HG03342 (cell line): ENCODE measurements at regions not wholly inside any gene's neighbourhood (a gene's known extent, or its start where the extent isn't known, plus 50 kb on each side); places are given as distances from the start of the nearest gene placed in this dataset.

ENCODE experiments used
- ATAC-seq: cut with Tn5 transposase; IDR thresholded peaks from one replicate; pipeline ENCODE4 v1.9.1; 2021; ENCODE audit warnings: mild to moderate bottlenecking, moderate library complexity; ENCODE audit not compliant: unreplicated experiment

GRCh38 chr5:68647743-68648142 is 432.2 kb downstream of the PIK3R1 start:
- no peak for ATAC-seq

DNA sequence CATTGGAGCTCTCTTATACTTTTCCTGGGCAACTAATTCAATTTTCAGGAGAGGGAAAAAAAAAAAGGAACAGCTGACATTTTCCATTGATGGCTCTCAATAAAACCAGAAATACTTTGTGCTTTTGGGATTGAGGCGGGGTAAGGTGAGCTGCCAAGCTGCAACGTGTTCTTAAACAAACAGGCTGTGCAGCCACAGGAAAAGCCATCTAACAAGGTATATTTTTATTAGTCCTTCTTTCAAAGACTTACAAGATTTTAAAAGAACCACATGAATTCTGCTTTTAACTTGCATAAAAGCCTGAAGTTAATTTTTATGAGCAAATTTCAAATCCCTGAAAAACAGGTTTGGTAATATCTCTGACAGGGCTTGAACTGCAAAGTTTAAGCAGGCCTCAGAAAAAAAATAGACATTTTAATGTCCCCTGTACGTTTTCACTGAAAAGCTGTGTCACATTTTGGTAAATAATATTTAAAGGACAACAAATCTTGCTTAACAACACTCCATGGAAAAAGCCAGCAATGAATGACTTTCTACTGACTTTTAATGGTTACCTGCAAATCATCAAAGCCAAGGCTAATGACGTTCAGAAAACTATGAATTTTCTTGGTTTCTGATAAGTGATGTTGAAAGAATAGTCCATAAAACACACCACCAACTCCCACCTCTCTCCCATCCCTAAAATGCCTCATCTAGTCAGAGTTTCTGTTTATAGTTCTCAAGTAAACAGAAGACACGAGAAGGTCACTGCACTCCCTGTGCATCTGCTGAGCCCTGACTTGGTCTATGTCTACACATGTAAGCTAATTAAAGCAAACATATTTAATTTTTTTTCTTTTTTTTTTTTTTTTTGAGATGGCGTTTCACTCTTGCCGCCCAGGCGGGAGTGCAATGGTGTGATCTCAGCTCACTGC is 433.6 kb downstream of the PIK3R1 start:
- ATAC-seq, result no peak

GRCh38 chr5:68652534-68652965 is 437.0 kb downstream of the PIK3R1 start:
- ATAC-seq, result no peak

- ATAC-seq, result no peak
Observed at GRCh38 chr5:68653471-68653870, 437.9 kb downstream of the PIK3R1 start.

DNA sequence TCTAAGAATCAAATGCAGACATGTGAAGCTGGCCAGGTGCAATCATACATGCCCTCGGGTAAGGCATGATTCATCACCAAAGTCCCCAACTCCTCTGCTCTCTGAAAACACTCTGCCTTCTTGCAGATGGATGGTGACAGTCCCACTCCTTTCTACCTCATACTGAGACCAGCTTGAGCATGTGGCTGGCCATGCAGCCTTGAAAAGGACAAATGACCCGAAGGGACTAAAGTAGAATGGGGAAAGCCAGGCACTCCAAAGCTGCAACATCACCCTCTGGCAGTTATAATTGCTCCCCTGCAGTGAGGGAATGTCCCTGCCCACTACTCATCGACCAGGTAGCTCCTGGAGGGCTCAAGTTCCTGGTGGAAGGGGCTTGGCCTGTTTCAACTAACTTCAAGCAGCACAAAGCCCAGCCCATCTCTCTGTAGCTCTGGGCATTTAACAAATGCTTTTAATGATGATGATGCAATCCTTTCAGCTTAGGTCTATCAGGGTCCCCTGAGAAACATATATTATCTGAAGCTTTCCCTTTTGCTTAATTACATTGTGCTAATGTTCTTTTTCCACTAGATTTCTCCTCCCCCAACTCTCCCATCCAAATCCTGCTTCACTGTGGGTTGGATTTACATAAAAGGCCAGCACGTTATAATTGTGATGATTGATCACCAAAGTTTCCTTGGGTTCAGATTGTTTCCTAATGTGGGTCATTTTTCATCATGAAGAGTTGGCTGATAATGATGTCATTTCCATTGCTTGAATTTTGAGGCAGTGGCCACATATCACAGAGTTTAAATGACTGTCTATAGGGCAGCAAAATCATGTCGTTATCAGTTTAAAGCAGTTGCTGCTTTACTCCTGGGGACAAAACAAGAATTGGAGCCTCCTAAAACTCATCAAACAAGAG is 436.5 kb upstream of the SLC30A5 start:
- ATAC-seq, result no peak

- no peak for ATAC-seq
Observed at GRCh38 chr5:68658810-68659372, 434.9 kb upstream of the SLC30A5 start.

DNA sequence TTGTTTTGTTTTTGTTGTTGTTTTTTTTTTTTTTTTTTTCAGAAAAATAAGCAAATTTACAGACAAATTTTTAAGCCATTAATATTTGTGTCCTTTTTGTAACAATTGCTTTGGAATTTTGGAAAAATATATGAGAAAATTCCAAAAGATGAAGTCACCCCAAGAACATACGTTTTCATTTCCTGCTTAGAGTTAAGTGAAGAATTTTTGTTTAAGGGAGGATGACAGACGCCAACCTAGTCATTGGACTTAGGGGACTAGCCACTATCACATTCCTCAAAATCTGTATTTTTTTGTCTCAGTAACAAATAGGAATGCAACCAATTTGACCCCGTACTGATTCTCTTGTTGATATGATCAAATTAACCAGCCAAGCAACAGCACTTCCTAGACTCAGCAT is 433.9 kb upstream of the SLC30A5 start:
- ATAC-seq, result no peak

- ATAC-seq, result no peak
Observed at GRCh38 chr5:68661237-68661636, 432.6 kb upstream of the SLC30A5 start.

DNA sequence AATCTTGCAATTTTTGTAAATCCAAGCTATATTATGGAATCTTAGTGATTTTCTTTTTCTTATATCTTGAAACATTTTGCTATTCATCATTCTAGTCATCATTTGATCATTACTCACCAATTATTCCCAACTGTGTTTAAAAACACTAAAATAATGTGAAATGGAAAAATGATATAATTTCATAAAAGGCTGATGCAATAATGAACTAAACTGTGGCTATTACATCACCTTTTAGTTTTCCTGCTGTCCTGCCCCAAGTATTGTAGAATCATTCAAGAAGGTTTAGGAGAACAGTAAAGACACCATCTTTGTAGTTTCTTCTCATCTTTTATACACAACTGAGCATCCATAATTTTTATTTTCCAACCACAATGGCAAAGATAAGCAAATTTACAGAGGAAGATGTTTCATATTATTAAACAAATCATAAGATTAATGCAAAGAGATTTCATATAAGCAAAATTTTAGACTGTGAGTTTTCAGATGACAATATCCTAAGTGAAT is 431.0 kb upstream of the SLC30A5 start:
- ATAC-seq, result no peak

- ATAC-seq, result no peak
Observed at GRCh38 chr5:68669864-68670575, 423.8 kb upstream of the SLC30A5 start.

- ATAC-seq, result no peak
Observed at GRCh38 chr5:68673106-68673822, 420.6 kb upstream of the SLC30A5 start.

- no peak for ATAC-seq
Observed at GRCh38 chr5:68673823-68674180, 420.0 kb upstream of the SLC30A5 start.

GRCh38 chr5:68679041-68679440 is 414.8 kb upstream of the SLC30A5 start:
- ATAC-seq, result no peak

DNA sequence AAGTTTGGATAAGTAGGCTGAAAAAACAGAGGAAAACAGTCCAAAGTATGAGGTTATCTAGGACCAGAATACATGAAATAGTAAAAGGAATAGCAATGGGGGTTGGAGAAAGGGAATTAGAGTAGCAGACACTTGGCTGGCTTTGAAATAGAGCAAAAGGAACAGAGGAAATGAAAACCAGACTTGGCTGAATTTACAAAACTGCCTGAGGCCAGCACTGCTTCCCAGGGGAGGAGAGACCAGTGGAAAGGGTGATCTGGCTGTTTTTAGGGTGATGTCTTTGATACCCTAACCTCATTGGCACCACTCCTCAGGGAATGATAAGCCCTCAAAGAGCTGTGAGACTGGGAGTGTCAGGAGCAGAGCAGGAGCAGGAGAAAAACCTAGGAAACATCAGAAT is 413.4 kb upstream of the SLC30A5 start:
- no peak for ATAC-seq

DNA sequence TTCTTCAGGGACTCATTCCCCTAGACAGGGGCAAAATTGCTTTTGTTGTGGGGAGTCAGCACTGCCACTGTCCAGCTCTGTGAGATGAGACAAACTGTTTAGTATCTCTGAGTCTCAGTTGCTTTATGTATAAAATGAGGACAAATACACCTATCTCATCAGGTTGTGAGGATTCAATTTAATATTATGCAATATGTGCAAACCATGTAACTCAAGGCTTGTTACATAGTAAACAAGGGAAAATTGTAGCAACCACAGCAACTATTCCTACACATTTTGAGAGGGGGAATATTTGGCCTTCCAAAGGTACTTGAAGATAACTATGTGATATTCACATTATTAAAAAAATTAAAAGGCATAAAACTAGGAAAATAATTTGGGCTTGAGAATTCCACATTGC is 411.9 kb upstream of the SLC30A5 start:
- ATAC-seq, result no peak

- no peak for ATAC-seq
Observed at GRCh38 chr5:68682400-68683160, 411.2 kb upstream of the SLC30A5 start.

GRCh38 chr5:68683632-68684036 is 410.2 kb upstream of the SLC30A5 start:
- ATAC-seq, result no peak

- no peak for ATAC-seq
Observed at GRCh38 chr5:68685863-68686262, 408.0 kb upstream of the SLC30A5 start.

GRCh38 chr5:68688547-68688946 is 405.3 kb upstream of the SLC30A5 start:
- ATAC-seq, result no peak
